ENCODE measurements at regions not wholly inside any gene's neighbourhood (a gene's known extent, or its start where the extent isn't known, plus 50 kb on each side); places are given as distances from the start of the nearest gene placed in this dataset.
"Not testable (repeated sequence)": the region's sequence is repeated elsewhere in the genome, so short reads cannot be mapped to it uniquely, and the experiment has no call there.

DNA sequence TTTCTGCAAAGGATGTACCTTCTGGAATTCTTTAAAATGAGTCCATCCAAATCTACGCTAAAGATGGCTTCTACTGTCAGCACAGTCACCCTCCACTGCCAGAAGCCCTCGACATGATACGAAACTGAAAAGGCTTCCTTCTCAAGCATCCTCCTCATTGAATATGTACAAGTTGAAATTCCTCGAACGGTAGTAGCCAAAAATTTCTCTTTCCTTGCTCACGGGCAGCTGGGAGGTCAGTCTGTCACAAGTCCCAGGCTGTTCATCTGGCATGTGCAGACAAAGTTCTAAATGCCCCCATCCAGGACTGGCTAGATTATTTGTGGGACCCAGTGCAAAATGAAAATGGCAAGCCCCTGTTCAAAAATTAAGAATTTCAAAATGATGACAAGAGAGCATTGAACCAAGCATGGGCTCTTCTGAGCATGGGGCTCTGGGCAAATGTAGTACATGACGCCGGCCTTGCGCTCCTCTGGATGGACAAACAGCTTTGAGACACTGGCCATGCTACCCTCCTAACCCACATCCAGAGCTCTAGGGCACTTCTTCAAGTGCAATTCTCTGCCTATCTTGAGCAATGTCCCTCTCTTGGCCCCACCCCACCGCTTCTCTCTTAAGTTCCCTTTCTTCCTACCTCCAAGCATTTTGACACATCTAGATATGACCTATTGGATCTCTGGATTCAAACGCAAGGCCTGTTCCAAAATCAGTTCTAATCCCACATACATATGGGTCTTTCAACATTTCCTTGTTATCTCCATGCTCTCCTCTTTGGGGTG is 78.9 kb upstream of the FLT1 start:
- no peak for DNase-seq

DNA sequence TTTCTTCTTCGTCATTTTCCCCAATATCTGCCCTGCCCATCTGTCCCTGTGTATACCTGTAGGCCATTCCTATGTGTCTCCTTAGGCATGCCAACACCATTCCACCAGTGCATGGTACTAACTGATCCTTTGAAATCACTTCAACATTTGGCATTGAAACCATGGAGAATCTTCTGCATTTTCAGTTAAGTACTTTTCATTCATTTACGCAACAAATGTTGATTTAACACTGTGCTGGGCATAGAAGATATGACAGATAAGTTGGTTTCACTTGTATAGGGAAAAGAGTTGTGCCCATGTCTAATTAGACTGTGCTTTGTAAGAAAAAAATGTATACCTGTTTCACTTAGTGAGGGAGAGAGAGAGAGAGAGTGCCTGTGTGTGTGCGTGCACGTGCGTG is 77.9 kb upstream of the FLT1 start:
- DNase-seq = no peak

DNA sequence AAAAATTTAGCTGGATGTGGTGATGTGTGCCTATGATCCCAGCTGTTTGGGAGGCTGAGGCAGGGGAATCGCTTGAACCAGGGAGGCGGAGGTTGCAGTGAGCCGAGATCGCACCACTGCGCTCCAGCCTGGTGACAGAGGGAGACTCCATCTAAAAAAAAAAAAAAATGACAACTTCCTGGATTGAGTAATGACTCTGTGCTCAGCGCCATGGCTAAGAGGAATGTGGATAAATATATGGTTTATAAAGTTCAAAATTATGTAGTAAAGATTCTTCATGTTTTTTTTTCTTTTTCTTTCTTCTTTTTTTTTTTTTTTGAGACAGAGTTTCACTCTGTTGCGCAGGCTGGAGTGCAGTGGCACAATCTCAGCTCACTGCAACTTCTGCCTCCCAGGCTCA is 75.4 kb upstream of the FLT1 start:
- not testable (repeated sequence) for DNase-seq

DNA sequence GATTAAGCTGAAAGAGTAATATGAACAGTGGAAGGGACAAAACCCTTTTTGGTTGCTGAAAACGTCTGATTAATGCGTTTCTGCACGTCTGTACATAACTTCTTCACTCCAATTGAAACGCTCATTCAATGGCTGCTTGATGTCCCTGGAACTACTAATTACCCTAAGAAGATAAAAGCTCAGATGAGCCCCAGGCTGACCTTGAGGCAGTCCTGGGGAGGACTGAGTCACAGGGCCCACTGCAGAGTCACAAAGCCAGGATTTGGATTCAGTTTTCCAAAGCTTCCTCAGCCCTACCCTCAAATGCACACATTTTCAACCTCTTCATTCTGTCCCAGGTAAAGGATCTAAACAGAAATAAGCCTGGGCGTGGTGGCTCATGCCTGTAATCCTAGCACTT is 75.0 kb upstream of the FLT1 start:
- no peak for DNase-seq

DNA sequence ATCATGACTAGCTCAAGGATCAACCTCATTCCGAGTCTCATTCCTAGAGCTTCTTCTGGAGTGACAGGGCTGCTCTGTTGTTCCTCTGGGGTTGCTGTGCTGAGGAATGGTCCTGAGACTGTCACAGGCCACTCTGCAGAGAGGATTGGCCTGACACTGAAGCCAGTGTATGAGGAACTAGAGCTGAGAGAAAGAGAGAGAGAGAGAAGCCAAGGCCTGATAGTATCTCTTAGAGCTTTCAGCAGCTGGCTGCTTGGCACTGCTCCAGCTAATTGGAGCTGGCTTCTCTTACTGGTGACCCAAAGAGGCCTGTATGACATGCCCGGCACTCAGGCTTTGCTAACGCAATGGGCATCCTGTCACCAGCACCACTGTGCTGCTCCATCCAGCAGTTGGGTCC is 73.4 kb upstream of the FLT1 start:
- no peak for DNase-seq

DNA sequence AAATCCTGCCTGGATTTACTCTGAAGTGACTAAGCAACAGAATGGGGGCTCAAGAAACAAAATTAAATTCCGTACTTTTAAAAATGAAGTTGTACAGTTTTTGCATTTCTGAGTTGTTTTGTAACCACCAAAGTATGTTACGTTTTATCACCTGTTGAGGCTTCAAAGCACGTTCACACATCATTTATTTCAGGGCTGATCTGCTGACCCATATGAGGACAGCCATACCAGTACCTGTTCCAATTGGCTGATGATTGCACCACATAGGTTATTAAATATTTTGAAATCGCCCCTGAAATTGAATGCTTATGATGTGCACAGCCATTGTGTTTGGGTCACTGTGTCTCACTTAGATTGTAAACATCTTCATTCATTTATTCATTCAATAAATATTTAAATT is 72.0 kb upstream of the FLT1 start:
- no peak for DNase-seq

DNA sequence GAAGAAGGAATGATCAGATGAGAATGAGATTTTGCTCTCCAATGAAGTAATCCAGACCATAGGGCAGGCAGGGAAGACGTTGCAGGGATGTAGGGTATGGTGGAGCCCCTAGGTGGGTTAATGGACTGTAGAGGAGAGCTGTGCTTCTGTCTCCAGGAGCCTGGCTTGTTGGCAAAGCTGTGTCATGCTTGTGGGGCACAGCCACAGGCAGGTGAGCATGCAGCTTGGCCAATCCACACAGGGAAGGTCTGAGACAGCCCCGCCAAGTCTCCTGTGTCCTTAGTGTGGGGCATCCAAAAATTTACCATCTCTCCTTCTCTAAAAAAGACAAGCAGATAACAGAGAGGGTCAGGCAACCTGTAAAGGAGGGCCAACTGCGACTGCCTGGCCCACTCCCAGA is 71.4 kb upstream of the FLT1 start:
- DNase-seq = no peak

DNA sequence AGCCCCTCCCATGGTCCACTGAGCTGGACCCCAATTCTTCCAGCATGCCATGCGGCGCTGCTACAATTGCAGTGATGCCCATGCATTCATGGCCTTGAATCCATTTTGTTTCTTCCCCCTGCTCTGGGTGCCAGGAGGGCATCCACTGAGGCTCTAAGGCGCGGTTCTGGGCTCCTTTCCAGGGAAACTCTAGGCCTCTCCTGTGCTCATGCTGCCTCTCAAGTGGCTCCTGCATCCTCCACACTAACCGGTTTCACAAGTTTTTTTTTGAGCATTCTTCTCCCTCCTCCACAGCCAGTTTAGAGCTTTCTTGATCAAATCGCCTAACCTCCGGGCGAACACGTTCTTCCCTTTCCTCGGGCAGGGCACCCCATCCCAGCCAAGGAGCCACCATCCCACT is 69.1 kb upstream of the FLT1 start:
- peak; percentile 68 for DNase-seq

DNA sequence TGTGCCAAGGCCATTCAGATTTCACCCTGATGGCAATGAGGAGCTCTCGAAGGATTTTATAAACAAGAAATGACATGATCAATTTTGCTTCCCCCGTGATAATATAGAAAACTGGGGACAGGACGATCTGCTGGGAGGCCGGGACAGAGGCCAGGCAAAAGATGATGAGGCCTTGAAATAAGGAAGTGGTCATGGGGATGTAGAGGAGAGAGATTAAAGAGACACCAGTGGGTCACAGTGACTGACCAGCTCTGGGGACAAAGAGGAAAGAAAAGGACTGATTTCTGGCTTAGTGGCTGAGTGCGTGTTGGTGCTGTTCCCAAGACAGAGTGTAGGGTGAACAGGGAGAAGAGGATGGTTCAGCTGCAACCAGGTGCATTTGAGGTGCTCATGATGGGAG is 68.7 kb upstream of the FLT1 start:
- DNase-seq = no peak

DNA sequence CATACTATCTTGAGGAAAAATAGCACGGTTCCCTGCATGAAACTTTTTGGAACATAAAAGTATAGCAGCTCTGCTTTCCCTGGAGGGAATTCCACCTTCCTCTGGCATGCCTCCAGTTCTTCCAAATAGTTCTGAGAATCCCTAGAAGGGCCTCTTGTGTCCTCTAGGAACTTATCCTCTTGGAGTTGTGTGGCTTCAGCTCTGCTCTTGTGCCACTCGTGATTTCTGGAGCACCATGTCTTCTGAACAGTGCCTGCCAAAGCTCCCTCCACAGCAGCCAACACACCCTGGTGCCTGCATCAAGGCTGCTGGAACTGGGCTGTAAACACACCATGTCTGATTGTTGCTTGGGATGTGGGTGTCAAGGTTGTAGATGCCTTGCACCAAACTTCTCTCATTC is 65.7 kb upstream of the FLT1 start:
- no peak for DNase-seq

DNA sequence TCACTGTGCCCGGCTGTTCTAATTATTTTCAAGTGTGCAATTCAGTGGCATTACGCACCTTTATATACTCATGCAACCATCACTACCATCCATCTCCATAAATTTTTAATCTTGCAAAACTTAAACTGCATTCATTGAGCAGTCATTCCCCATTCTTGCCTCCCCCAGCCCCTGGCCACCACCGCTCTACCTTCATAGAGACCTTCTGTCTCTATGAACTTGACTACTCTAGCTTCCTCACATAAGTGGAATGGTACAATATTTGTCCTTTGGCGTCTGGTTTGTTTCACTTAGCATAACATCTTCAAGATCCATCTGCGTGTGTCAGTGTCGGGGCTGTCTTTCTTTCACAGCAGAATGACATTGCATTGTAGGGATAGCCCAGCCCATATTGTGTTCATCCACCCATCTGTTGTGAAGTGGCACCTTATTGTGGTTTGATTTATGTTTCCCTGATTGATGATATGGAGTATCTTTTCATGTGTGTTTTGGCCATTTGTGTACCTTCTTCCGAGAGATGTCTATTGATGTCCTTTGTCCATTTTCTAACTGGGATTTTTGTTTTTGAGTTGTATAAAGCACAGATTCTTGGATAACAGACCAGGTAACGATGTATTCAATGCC is 64.8 kb upstream of the FLT1 start:
- no peak for DNase-seq

DNA sequence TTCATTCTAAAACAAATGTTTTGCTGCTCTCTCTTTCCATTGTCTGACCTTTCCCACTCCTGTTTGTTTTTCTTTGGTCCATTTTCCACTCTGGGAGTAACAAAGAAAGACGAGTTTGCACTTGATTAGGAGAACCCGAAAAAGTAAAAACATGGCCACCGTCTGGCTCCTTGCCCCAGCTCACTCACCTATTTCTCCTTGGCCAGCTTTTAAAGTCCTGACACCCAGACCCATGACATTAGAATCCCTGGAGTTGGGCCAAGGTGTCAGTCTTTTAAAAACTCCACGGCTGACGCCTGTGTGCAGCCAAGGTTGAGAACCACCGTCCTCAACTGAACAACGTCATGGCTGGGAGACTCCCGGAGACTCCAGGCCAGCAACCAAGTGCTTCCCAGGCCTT is 63.6 kb upstream of the FLT1 start:
- DNase-seq = no peak

DNA sequence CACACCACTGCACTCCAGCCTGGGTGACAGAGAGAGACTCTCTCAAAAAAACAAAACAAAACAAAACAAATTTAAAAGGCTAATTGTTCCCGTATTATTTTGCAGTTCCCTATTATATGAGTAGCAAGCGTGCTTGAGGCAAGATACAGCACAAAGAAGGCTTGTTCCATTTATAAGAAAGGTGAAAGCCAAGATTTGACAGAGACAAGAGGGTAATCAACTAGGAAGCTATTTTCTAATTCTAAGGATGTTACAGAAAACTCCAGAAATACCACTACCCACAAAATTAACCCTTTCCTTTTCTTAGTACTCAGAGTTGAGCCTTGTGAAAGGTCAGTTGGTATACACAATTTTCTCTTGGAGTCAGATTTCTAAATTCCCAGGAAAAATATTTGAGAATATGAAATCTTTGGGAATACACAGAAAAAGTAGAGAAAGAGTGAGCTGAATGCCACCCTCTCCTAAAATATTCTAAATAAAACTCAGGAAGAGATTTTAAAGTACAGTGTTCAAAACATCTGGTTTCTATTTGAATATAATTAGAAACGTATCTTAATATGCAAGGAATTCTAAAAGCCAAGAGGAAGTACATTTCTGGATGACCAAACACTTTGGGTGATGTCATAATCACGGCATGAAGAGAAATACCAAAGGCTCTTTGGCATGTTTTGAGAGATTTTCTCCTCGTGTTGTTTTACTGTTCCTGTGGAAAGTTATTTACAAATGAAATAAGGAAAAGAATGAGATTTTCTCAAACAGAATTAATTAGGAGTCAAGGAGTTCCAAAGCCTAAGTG is 63.0 kb upstream of the FLT1 start:
- DNase-seq = no peak

DNA sequence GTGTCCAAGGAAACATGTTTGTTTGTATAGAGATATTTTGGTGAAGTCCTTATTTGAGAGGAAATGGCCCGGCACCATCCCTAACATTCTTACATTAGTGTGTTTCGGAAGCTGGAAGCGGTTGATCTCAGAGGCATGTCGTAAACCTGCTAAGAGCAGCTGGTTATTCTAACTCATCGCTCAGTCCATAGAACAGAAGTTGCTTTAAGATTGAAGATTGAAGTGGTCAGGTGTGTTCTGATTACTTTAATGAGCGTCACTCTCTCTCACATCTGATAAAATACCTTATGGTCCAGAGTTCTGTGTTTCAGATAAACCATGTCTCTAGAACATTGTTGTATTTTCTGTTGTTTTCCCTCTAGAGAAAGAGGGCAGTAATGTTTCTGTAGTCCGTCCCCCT is 60.2 kb upstream of the FLT1 start:
- DNase-seq = no peak

DNA sequence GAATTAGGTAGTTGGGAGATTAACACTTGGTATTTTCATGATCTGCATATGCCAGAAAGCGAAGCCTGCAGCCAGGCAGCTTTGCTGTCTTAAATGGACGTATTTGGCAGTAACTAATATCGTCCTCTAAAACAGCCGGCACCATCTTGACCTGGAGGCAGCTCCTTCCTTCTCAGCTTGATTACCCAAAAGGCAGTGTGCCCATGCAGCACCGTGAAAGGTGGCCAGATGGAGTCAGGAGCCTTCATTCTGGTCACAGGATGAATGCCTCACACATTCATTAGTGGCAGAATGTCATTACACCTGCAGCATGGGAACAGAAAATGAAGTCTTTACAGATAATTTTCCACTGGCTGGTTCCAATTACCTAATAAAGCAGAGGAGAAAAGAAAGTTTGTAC is 59.0 kb upstream of the FLT1 start:
- no peak for DNase-seq

DNA sequence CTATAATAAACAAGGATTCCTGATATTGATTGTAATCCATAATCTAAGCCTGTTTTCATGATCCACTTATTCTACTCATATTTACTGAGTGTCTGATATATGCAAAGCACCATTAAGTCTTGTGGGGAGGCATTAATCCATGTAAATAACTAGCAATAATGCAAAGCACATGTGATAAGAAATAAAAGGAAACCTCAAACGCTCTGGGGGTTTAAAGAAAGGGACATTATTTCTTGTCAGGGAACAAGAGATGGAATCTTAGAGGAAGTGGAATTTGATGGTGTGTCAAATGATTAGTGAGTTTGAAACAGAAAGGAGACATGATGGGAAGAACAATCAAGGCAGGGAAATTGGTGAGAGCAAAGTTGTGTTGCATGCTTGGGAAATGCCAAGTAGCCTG is 57.4 kb upstream of the FLT1 start:
- DNase-seq = no peak

DNA sequence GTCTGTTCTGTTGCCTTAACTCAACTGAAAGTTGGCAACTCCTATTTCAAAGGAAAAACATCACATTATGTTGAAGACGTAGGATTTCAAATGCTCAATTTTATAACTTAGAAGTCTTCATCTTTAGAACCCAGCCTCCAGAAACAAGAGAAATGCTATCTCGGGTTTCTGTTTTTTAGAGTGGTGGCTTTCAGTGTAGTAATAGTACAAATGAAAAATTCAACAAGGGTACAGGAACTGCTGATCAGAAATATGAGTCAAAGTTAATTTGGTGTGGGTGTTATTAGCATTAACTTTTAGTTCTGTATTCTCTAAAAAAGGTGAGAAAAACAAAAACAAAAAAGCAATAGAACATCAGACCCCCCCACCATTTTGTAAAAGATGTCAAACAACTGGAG is 56.6 kb upstream of the FLT1 start:
- DNase-seq = no peak

DNA sequence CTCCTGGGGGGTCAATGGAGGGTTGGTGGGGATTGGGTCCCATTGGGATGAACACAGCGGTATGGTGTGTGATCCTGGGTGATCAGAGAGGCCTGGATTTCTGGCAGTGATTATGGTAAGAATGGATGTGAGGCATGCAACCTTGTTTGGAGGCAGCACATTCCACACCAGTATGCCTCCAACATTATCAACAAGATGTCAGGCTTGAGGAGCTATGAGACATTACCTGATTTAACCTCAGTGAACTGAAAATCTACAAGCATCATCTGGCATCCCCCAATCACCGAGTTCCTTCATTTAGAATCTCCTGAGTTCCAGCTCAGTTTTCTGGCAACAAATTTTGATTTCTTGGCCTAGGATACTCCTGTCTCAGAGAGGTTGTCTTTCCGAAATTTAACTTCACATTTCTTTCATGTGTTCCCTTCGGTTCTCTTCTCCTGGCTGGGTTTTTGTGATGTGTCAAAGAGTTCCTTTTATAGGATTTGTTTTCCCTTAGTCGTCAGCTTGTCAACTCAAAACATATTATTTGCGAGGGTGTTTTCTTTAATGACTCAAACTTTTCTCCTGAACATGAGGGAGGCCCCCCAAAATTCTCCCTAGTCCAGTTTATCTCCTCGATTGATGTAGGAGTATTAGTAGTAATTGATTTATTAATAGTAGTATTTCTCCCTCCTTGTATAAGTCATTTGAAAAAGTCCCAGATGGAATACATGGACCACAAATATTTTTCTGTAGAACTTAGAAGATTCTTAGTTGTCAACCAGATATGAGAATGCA is 56.0 kb upstream of the FLT1 start:
- DNase-seq = no peak

DNA sequence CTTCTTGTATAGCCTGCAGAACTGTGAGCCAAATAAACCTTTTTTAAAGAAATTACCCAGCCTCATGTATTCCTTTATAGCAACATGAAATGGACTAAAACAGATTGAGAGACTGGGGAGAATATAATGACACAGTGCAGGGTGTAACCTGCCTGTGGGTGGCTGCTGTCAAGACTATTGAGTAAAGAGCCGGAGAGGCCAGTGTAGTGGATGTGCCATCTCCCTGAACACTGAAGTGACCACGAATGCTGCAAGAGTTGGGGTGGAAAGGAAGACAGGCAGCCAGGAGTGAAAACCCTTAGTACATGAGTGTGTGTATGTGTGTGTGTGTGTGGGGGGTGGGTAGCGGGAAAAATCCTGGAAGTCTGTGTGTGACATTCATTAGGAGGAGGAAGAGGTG is 55.2 kb upstream of the FLT1 start:
- no peak for DNase-seq

DNA sequence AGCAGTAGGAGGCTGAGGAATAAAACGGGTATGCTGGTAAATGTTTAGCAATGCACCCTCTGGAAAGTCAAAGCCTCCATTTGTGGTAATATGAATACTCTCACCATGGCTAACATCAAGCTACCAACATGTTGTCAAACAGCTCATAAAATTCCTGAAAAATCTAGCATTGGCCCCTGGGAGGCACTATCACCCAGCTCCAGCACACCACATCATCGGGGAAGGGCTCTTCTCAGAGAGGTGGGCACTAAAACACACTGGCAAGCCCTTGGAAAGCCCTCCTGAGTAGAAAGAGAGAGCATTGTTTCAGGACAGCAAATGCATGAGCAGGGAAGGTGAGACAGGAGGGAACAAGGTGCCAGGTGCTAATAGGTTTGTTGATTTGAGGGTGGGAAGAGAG is 53.9 kb upstream of the FLT1 start:
- no peak for DNase-seq

DNA sequence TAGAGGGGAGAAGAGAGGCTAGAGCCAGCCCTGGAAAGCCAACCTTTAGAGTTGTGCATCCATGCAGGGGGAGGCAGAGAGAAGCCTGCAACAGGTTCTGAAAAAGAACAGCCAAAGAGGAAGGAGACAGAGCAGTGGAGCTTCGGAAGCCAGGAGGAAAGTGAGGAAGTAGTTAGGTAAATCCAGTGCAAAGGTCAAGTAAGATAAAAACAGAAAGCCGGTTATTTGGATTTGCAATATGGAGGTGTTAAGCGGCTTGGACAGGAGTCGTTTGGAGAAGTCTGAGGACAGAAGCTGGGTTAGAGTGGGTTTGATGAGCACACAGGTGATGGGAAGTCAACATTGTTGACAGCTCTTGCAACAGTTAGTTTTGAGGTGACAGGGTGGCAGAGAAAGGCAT is 53.5 kb upstream of the FLT1 start:
- DNase-seq = no peak

DNA sequence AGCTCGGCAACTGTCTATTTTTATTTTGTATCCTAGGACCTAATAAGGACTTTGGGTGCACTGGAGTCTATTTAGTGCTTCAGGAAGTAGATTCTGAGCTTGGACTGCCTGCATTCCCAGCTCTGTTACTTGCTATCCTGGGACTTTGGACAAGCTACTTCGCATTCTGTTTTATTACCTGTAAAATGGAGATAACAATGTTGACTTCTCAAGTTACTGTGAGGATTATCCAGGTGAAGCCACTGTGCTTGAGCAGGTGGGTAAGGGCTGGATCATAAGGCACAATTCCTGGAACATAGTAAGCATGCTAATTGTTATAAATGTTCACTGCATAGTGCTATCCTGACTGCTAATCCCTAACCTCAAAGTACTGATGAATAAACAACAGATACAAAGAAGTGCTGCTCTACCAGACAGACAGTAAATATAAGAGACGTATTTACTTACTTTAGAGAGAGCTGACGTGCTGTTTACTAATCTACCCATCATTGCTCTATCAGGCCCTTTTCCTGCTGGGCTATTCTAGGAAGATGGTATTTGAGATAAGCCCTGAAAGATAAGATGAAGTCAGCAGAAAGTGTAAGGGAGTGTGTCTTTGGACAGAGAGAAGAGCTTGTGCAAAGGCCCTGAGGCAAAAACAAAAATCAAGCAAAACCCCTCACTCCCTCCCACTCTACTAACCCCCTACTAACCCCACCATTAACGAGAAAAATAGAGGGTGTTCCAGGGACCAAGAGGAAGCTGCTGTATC is 50.8 kb upstream of the FLT1 start:
- DNase-seq = peak; percentile 29
